GM12878 (cell line): ENCODE measurements at regions not wholly inside any gene's neighbourhood (a gene's known extent, or its start where the extent isn't known, plus 50 kb on each side); places are given as distances from the start of the nearest gene placed in this dataset.

ENCODE experiments used
- ATAC-seq: fragments of 200-7000 bp; cut with Tn5 transposase; 3 replicates; pipeline ENCODE4 v1.9.1; 2020; ENCODE audit warnings: mild to moderate bottlenecking, moderate library complexity
- BruUV-seq: library from RNA; stranded (reverse); fragments of 400-500 nt; replicated peaks from 2 replicates; lab custom pipeline; 2021; lab: Mats Ljungman, UMichigan
- CTCF ChIA-PET: fragments of 300-600 bp; sonication (Branson Sonifier 250); formaldehyde crosslinking; extraction: SDS; loops from one replicate; lab custom pipeline; 2021; ENCODE audit warnings: inconsistent platforms; lab: Yijun Ruan, JAX
- POLR2A ChIA-PET: fragments of 350-600 bp; formaldehyde crosslinking; extraction: SDS; loops from one replicate; lab custom pipeline; 2021; ENCODE audit warnings: inconsistent platforms; lab: Charles Lee
- RAD21 ChIA-PET: fragments of 300-600 bp; sonication (Branson Sonifier 250); formaldehyde crosslinking; loops from one replicate; lab custom pipeline; 2023; ENCODE audit warnings: antibody characterized with exemption; ENCODE audit not compliant: unreplicated experiment; lab: Charles Lee
- SMC1A ChIA-PET: fragments of 300-600 bp; sonication (Branson Sonifier 250); formaldehyde crosslinking; loops from one replicate; lab custom pipeline; 2023; ENCODE audit not compliant: unreplicated experiment, uncharacterized antibody; lab: Charles Lee
- DNase-seq: peaks from one replicate; pipeline ENCODE4 v3.0.0-alpha.2; 2011; ENCODE audit warnings: low read depth, low spot score
- FAIRE-seq: peaks from 3 replicates; lab custom pipeline; 2011; peaks lifted over from hg19 to GRCh38; lab: Jason Lieb, UNC
- H2AFZ ChIP-seq: 2 replicates; pipeline ENCODE4 v1.6.0; 2011; ENCODE audit warnings: low read depth, low read length, control low read depth; ENCODE audit not compliant: control insufficient read depth
- H3K27ac ChIP-seq: 2 replicates; pipeline ENCODE4 v1.5.1; 2011; ENCODE audit warnings: control low read depth; ENCODE audit not compliant: control insufficient read depth, insufficient read depth
- H3K27me3 ChIP-seq, 2 experiments: replicated peaks in 1 of 2; 2 replicates each; pipeline versions ENCODE4 v1.6.0 to v1.6.1; 2011; ENCODE audit warnings: low read length in 1 of 2; ENCODE audit not compliant: control insufficient read depth in 2 of 2, insufficient read depth in 2 of 2
- H3K36me3 ChIP-seq, 2 experiments: 2 replicates each; pipeline ENCODE4 v1.5.1; 2011; ENCODE audit warnings: low read length in 1 of 2; ENCODE audit not compliant: control insufficient read depth in 2 of 2, insufficient read depth in 2 of 2
- H3K4me1 ChIP-seq: 2 replicates; pipeline ENCODE4 v1.6.1; 2011; ENCODE audit warnings: mild to moderate bottlenecking, low read length, moderate library complexity, mixed read lengths; ENCODE audit not compliant: control insufficient read depth, insufficient read depth
- H3K4me2 ChIP-seq: 2 replicates; pipeline ENCODE4 v1.6.0; 2011; ENCODE audit warnings: control low read depth; ENCODE audit not compliant: control insufficient read depth, insufficient read depth
- H3K4me3 ChIP-seq: fragments of 200-600 bp; sonication (generic); 2 replicates; pipeline ENCODE4 v1.5.1; 2016
- H3K79me2 ChIP-seq: 2 replicates; pipeline ENCODE4 v1.6.0; 2011; ENCODE audit warnings: low read length; ENCODE audit not compliant: control insufficient read depth, insufficient read depth
- H3K9ac ChIP-seq: 2 replicates; pipeline ENCODE4 v1.8.0; 2011; ENCODE audit warnings: low read length, control low read depth, mixed read lengths; ENCODE audit not compliant: control insufficient read depth, insufficient read depth
- H3K9me3 ChIP-seq: replicated peaks from 3 replicates; pipeline ENCODE4 v1.5.1; 2011; ENCODE audit warnings: mild to moderate bottlenecking, low read length; ENCODE audit not compliant: control insufficient read depth, insufficient read depth
- H4K20me1 ChIP-seq: 2 replicates; pipeline ENCODE4 v1.6.0; 2011; ENCODE audit not compliant: control insufficient read depth, insufficient read depth
- GABPA ChIP-seq: IDR thresholded peaks from 2 replicates; pipeline ENCODE4 v1.6.1; 2014; ENCODE audit warnings: antibody characterized with exemption, low read depth, mild to moderate bottlenecking, inconsistent platforms
- HDGF ChIP-seq: fragments of 450-650 bp; IDR thresholded peaks from 2 replicates; pipeline ENCODE4 v1.6.1; 2016; ENCODE audit warnings: antibody characterized with exemption
- IKZF2 ChIP-seq, 2 experiments: fragments of 450-650 bp; IDR thresholded peaks; 2 replicates each; pipeline ENCODE4 v1.6.1; 2017; ENCODE audit warnings: mild to moderate bottlenecking in 2 of 2, moderate library complexity in 2 of 2
- IRF4 ChIP-seq: IDR thresholded peaks from 2 replicates; pipeline ENCODE4 v1.6.1; 2011; ENCODE audit warnings: low read depth, low read length
- JUNB ChIP-seq: IDR thresholded peaks from 2 replicates; pipeline ENCODE4 v1.6.1; 2016; ENCODE audit warnings: antibody characterized with exemption, mild to moderate bottlenecking
- NR2F1 ChIP-seq: fragments of 450-650 bp; conservative IDR thresholded peaks from 2 replicates; pipeline ENCODE4 v1.6.1; 2017; ENCODE audit warnings: mild to moderate bottlenecking
- RAD21 ChIP-seq: IDR thresholded peaks from 2 replicates; pipeline ENCODE4 v1.6.1; 2011; ENCODE audit warnings: mild to moderate bottlenecking, low read depth, low read length, moderate library complexity; ENCODE audit not compliant: insufficient read depth
- RB1 ChIP-seq: fragments of 450-650 bp; formaldehyde crosslinking; IDR thresholded peaks from 2 replicates; pipeline ENCODE4 v1.6.1; 2017; ENCODE audit warnings: mild to moderate bottlenecking, borderline replicate concordance
- SMAD5 ChIP-seq: IDR thresholded peaks from 2 replicates; pipeline ENCODE4 v1.6.1; 2016; ENCODE audit warnings: antibody characterized with exemption, low read depth
- TCF3 ChIP-seq: IDR thresholded peaks from 2 replicates; pipeline ENCODE4 v1.6.1; 2012; ENCODE audit warnings: low read depth, mild to moderate bottlenecking, low read length, borderline replicate concordance; ENCODE audit not compliant: insufficient read depth
- ZNF207 ChIP-seq: fragments of 450-650 bp; IDR thresholded peaks from 2 replicates; pipeline ENCODE4 v1.6.1; 2014; ENCODE audit warnings: antibody characterized with exemption, mild to moderate bottlenecking, borderline replicate concordance
- ZNF217 ChIP-seq: fragments of 450-650 bp; IDR thresholded peaks from 2 replicates; pipeline ENCODE4 v1.6.1; 2017; ENCODE audit warnings: antibody characterized with exemption, mild to moderate bottlenecking
- WGBS: methylation state at CpG from one replicate; pipeline ENCODE4 v1.1.6; 2016; ENCODE audit warnings: low lambda C conversion rate; ENCODE audit not compliant: insufficient replicate concordance, insufficient coverage; ENCODE audit errors: missing lambda C conversion rate; 5-methylcytosine and 5-hydroxymethylcytosine counted together
- in situ Hi-C: fragments of 300-500 bp; cut with MboI; formaldehyde crosslinking; loops from 9 replicates; pipeline ENCODE4 v1.14.3; 2018; ENCODE audit warnings: mixed read lengths
- intact Hi-C: fragments of 100-400 bp; cut with micrococcal nuclease; formaldehyde crosslinking; loops from one replicate; pipeline ENCODE4 v1.14.2; 2022; ENCODE audit not compliant: unreplicated experiment
- TF ChIP-seq, protein P1 (sequence below): IDR thresholded peaks from 2 replicates; pipeline ENCODE4 v1.6.1; 2012; ENCODE audit warnings: low read depth, low read length, improper control_type of control experiment
- TF ChIP-seq, protein P2 (sequence below): fragments of 450-650 bp; IDR thresholded peaks from 2 replicates; pipeline ENCODE4 v1.6.1; 2017; ENCODE audit warnings: mild to moderate bottlenecking, moderate library complexity
- TF ChIP-seq, protein P3 (sequence below): IDR thresholded peaks from 2 replicates; pipeline ENCODE4 v1.6.1; 2011; ENCODE audit warnings: mild to moderate bottlenecking, low read depth, low read length, moderate library complexity; ENCODE audit not compliant: insufficient replicate concordance
- TF ChIP-seq, protein P4 (sequence below): fragments of 450-650 bp; IDR thresholded peaks from 2 replicates; pipeline ENCODE4 v1.6.1; 2017; ENCODE audit warnings: low read depth, mild to moderate bottlenecking, moderate library complexity

DNA sequence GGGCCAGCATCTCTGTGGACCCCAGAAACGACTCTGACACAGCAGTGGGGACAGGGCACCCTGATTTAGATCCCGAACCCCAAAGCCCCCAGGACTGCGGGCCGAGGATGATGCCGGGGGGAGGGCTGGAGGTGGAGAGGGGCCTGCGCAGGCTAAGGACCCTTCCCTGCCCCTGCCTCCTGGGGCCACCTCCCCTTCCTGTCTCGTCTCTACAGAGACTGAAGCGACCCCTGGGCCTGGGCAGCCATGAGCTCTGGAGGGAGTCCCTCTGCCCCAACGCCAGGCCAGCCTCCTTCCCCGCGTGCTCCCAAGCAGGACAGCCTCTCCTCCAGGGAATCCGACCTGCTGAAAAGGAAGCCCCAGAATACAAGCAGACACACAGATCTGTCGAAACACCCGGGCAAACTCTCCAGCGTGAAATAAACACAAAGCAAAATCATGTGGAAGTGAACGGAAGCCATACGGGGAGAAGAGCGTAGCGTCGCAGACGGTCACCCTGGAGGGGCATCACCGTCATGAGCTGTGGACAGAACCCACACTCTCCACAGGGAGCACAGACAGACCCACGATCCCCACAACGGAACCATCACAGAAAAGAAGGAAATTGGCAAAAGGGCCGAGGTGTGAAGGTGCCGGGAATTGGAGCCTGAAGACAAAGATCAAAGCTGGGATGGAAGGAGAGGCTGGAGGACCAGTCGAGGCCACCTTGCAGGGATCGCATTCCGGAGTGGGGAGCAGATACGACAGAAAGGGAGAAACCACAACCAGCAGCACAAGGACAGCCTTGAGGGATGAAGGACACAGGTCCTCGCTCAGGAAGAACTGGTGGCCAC lies 51.0 kb upstream of the CTDP1 start (continued):
- TF ChIP-seq, protein P1, sequence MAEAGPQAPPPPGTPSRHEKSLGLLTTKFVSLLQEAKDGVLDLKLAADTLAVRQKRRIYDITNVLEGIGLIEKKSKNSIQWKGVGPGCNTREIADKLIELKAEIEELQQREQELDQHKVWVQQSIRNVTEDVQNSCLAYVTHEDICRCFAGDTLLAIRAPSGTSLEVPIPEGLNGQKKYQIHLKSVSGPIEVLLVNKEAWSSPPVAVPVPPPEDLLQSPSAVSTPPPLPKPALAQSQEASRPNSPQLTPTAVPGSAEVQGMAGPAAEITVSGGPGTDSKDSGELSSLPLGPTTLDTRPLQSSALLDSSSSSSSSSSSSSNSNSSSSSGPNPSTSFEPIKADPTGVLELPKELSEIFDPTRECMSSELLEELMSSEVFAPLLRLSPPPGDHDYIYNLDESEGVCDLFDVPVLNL = no peak
- no peak for TF ChIP-seq ZNF217
- TF ChIP-seq, protein P2, sequence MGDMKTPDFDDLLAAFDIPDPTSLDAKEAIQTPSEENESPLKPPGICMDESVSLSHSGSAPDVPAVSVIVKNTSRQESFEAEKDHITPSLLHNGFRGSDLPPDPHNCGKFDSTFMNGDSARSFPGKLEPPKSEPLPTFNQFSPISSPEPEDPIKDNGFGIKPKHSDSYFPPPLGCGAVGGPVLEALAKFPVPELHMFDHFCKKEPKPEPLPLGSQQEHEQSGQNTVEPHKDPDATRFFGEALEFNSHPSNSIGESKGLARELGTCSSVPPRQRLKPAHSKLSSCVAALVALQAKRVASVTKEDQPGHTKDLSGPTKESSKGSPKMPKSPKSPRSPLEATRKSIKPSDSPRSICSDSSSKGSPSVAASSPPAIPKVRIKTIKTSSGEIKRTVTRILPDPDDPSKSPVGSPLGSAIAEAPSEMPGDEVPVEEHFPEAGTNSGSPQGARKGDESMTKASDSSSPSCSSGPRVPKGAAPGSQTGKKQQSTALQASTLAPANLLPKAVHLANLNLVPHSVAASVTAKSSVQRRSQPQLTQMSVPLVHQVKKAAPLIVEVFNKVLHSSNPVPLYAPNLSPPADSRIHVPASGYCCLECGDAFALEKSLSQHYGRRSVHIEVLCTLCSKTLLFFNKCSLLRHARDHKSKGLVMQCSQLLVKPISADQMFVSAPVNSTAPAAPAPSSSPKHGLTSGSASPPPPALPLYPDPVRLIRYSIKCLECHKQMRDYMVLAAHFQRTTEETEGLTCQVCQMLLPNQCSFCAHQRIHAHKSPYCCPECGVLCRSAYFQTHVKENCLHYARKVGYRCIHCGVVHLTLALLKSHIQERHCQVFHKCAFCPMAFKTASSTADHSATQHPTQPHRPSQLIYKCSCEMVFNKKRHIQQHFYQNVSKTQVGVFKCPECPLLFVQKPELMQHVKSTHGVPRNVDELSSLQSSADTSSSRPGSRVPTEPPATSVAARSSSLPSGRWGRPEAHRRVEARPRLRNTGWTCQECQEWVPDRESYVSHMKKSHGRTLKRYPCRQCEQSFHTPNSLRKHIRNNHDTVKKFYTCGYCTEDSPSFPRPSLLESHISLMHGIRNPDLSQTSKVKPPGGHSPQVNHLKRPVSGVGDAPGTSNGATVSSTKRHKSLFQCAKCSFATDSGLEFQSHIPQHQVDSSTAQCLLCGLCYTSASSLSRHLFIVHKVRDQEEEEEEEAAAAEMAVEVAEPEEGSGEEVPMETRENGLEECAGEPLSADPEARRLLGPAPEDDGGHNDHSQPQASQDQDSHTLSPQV = no peak
- TF ChIP-seq TCF3 = no peak
- no peak for TF ChIP-seq SMAD5
- no peak for TF ChIP-seq HDGF
- TF ChIP-seq, all 136 proteins: peak for 0

DNA sequence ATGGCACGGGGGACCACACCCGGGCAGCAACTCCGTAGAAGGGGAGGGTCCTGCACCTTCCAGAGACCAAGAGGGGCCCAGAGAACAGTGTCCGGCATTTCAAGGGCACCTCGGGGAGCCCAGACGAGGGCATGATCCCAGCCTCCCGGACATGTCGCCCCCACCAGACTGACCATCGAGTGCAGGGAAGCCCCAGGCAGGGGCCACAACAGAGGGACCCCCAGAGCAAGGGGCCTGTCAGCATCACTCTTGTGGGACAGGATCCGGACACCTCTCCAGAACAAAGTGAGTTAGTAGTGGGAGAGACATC lies 50.4 kb upstream of the CTDP1 start:
- no TSS peak for BruUV-seq
- no peak for FAIRE-seq
- RAD21 ChIA-PET = no interaction called here
- Histone ChIP-seq H3K9me3 (peaks cover 1% of the 10 kb centered on the region; the same call in 2 of the 3 replicates), H4K20me1 (no peaks in the 10 kb centered on the region), H3K4me2 (no peak overlapping the region), H3K4me1 (peaks cover 25% of the 10 kb centered on the region), H3K27me3 (no peaks in the 10 kb centered on the region), H3K36me3 (no peaks in the 10 kb centered on the region), H3K9ac (no peak overlapping the region), H3K27ac (no peak overlapping the region), H3K4me3 (no peak overlapping the region), H2AFZ (no peak overlapping the region), H3K79me2 (no peaks in the 10 kb centered on the region)
- SMC1A ChIA-PET = no interaction called here
- ATAC-seq = no peak
- WGBS = 85% methylated on average over 10 of the region's 10 CpGs
- intact Hi-C loops (no loop called here), in situ Hi-C loops (no loop called here)
- POLR2A ChIA-PET = no interaction called here
- CTCF ChIA-PET = interaction anchor here (1.6 kb wide), 1 partner anchor 14 kb away, joined by 3 read pairs; no protein-coding TSS in a partner anchor
- DNase-seq = no peak
- TF ChIP-seq IRF4 = no peak
- TF ChIP-seq, protein P3, sequence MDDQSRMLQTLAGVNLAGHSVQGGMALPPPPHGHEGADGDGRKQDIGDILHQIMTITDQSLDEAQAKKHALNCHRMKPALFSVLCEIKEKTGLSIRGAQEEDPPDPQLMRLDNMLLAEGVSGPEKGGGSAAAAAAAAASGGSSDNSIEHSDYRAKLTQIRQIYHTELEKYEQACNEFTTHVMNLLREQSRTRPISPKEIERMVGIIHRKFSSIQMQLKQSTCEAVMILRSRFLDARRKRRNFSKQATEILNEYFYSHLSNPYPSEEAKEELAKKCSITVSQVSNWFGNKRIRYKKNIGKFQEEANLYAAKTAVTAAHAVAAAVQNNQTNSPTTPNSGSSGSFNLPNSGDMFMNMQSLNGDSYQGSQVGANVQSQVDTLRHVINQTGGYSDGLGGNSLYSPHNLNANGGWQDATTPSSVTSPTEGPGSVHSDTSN = no peak
- no peak for TF ChIP-seq JUNB
- TF ChIP-seq RAD21 = no peak
- no peak for TF ChIP-seq GABPA
- no peak for TF ChIP-seq ZNF207
- TF ChIP-seq IKZF2 (IDR thresholded peaks at IDR 0.05) = no peak
- no peak for TF ChIP-seq RB1
- TF ChIP-seq, protein P4, sequence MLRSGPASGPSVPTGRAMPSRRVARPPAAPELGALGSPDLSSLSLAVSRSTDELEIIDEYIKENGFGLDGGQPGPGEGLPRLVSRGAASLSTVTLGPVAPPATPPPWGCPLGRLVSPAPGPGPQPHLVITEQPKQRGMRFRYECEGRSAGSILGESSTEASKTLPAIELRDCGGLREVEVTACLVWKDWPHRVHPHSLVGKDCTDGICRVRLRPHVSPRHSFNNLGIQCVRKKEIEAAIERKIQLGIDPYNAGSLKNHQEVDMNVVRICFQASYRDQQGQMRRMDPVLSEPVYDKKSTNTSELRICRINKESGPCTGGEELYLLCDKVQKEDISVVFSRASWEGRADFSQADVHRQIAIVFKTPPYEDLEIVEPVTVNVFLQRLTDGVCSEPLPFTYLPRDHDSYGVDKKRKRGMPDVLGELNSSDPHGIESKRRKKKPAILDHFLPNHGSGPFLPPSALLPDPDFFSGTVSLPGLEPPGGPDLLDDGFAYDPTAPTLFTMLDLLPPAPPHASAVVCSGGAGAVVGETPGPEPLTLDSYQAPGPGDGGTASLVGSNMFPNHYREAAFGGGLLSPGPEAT = no peak
- no peak for TF ChIP-seq NR2F1
